IMR-90 (cell line): ENCODE measurements at regions not wholly inside any gene's neighbourhood (a gene's known extent, or its start where the extent isn't known, plus 50 kb on each side); places are given as distances from the start of the nearest gene placed in this dataset.
A peak's percentile ranks its signal among the peaks of the same experiment; 100 is the strongest.

ENCODE experiments used
- ATAC-seq: fragments of 200-7000 bp; cut with Tn5 transposase; 2 replicates; pipeline ENCODE4 v1.9.1; 2020; ENCODE audit warnings: low read depth, mild to moderate bottlenecking, moderate library complexity
- BruUV-seq: library from RNA; stranded (reverse); fragments of 400-500 nt; replicated peaks from 2 replicates; lab custom pipeline; 2021; lab: Mats Ljungman, UMichigan
- CTCF ChIA-PET: fragments of 300-600 bp; formaldehyde crosslinking; extraction: SDS; loops from one replicate; lab custom pipeline; 2021; ENCODE audit warnings: antibody characterized with exemption; lab: Yijun Ruan, JAX
- POLR2A ChIA-PET: fragments of 300-600 bp; sonication (Branson Sonifier 250); formaldehyde crosslinking; loops from one replicate; lab custom pipeline; 2022; ENCODE audit warnings: antibody characterized with exemption; ENCODE audit not compliant: unreplicated experiment; lab: Charles Lee
- DNase-seq: peaks from one replicate; pipeline ENCODE4 v3.0.0; 2013
- H2AFZ ChIP-seq: replicated peaks from 2 replicates; pipeline ENCODE3; 2013; ENCODE audit warnings: low read length, mild to moderate bottlenecking; ENCODE audit not compliant: poor library complexity
- H2AK5ac ChIP-seq: 2 replicates; pipeline ENCODE4 v1.6.1; 2013; ENCODE audit warnings: low read depth, low read length, inconsistent platforms
- H2AK9ac ChIP-seq: replicated peaks from 2 replicates; pipeline ENCODE3; 2013; ENCODE audit warnings: mild to moderate bottlenecking, low read depth, low read length, moderate library complexity; ENCODE audit not compliant: poor library complexity
- H2BK120ac ChIP-seq: 2 replicates; pipeline ENCODE4 v1.6.1; 2013; ENCODE audit warnings: low read depth, low read length, inconsistent platforms
- H2BK15ac ChIP-seq: 3 replicates; pipeline ENCODE4 v1.6.1; 2013; ENCODE audit warnings: low read depth, low read length, inconsistent platforms
- H2BK20ac ChIP-seq: 2 replicates; pipeline ENCODE4 v1.6.1; 2013; ENCODE audit warnings: low read depth, mild to moderate bottlenecking, inconsistent platforms, low read length, moderate library complexity
- H2BK5ac ChIP-seq: 2 replicates; pipeline ENCODE4 v1.6.1; 2013; ENCODE audit warnings: mild to moderate bottlenecking, low read depth, low read length, inconsistent platforms; ENCODE audit not compliant: poor library complexity, severe bottlenecking
- H3K14ac ChIP-seq: replicated peaks from 2 replicates; pipeline ENCODE4 v1.6.1; 2013; ENCODE audit warnings: low read depth, low read length, inconsistent platforms
- H3K18ac ChIP-seq: 2 replicates; pipeline ENCODE4 v1.6.1; 2013; ENCODE audit warnings: low read depth, low read length, control low read depth
- H3K23ac ChIP-seq: 2 replicates; pipeline ENCODE4 v1.6.1; 2013; ENCODE audit warnings: low read depth, low read length, inconsistent platforms
- H3K27ac ChIP-seq: 2 replicates; pipeline ENCODE4 v1.5.1; 2013; ENCODE audit warnings: mild to moderate bottlenecking, control low read depth, low read length; ENCODE audit not compliant: insufficient read depth
- H3K27me3 ChIP-seq: 2 replicates; pipeline ENCODE4 v1.6.1; 2013; ENCODE audit warnings: low read length; ENCODE audit not compliant: control insufficient read depth, insufficient read depth
- H3K36me3 ChIP-seq: 2 replicates; pipeline ENCODE4 v1.6.1; 2013; ENCODE audit warnings: low read length, mixed read lengths; ENCODE audit not compliant: control insufficient read depth, insufficient read depth
- H3K4ac ChIP-seq: 2 replicates; pipeline ENCODE4 v1.6.1; 2013; ENCODE audit warnings: low read depth, low read length, inconsistent platforms
- H3K4me1 ChIP-seq: 2 replicates; pipeline ENCODE4 v1.6.1; 2013; ENCODE audit warnings: low read length, mixed read lengths; ENCODE audit not compliant: control insufficient read depth, insufficient read depth
- H3K4me2 ChIP-seq: 2 replicates; pipeline ENCODE4 v1.6.1; 2013; ENCODE audit warnings: low read depth, mild to moderate bottlenecking, control low read depth, low read length, moderate library complexity
- H3K4me3 ChIP-seq: 2 replicates; pipeline ENCODE4 v1.5.1; 2013; ENCODE audit warnings: low read depth, mild to moderate bottlenecking, control low read depth, low read length, moderate library complexity; ENCODE audit not compliant: insufficient read depth
- H3K56ac ChIP-seq: 2 replicates; pipeline ENCODE4 v1.6.1; 2013; ENCODE audit warnings: low read length, inconsistent platforms; ENCODE audit not compliant: insufficient read depth; ENCODE audit errors: extremely low read depth
- H3K79me1 ChIP-seq, 2 experiments: 2 replicates each; pipeline ENCODE4 v1.6.1; 2013; ENCODE audit warnings: low read length in 2 of 2, inconsistent platforms in 1 of 2, low read depth in 1 of 2
- H3K9ac ChIP-seq: 2 replicates; pipeline ENCODE4 v1.6.1; 2013; ENCODE audit warnings: low read depth, low read length, control low read depth
- H3K9me1 ChIP-seq: 2 replicates; pipeline ENCODE4 v1.6.1; 2013; ENCODE audit warnings: low read length, inconsistent platforms; ENCODE audit not compliant: insufficient read depth
- H3K9me3 ChIP-seq: 2 replicates; pipeline ENCODE4 v1.6.1; 2013; ENCODE audit warnings: low read length; ENCODE audit not compliant: control insufficient read depth, insufficient read depth
- H4K20me1 ChIP-seq: 2 replicates; pipeline ENCODE4 v1.6.1; 2013; ENCODE audit warnings: low read length, inconsistent platforms; ENCODE audit not compliant: insufficient read depth
- H4K5ac ChIP-seq: 2 replicates; pipeline ENCODE4 v1.6.1; 2013; ENCODE audit warnings: mild to moderate bottlenecking, low read depth, low read length, control low read depth
- H4K8ac ChIP-seq, 2 experiments: 2 replicates each; pipeline ENCODE4 v1.6.1; 2013; ENCODE audit warnings: low read depth in 2 of 2, low read length in 2 of 2, control low read depth in 1 of 2, inconsistent platforms in 1 of 2
- H4K91ac ChIP-seq: 2 replicates; pipeline ENCODE4 v1.6.1; 2013; ENCODE audit warnings: low read depth, low read length, inconsistent platforms; ENCODE audit not compliant: insufficient read depth
- CEBPB ChIP-seq: IDR thresholded peaks from 2 replicates; pipeline ENCODE4 v1.6.1; 2012; ENCODE audit warnings: low read depth, low read length, improper control_type of control experiment
- CHD1 ChIP-seq: IDR thresholded peaks from 2 replicates; pipeline ENCODE4 v1.6.1; 2012; ENCODE audit warnings: low read depth, low read length, improper control_type of control experiment
- FOS ChIP-seq: fragments of 150-350 bp; IDR thresholded peaks from 2 replicates; pipeline ENCODE4 v1.6.1; 2016; ENCODE audit warnings: low read depth, low read length
- MAFK ChIP-seq: IDR thresholded peaks from 2 replicates; pipeline ENCODE4 v1.6.1; 2012; ENCODE audit warnings: low read depth, low read length, improper control_type of control experiment
- MAZ ChIP-seq: IDR thresholded peaks from 2 replicates; pipeline ENCODE4 v1.6.1; 2012; ENCODE audit warnings: low read depth, mild to moderate bottlenecking, low read length, improper control_type of control experiment, moderate library complexity, borderline replicate concordance
- WGBS, 2 experiments: methylation state at CpG; one replicate each; pipeline versions ENCODE4 v1.1.5 to v1.1.7; 2013; ENCODE audit warnings: missing lambda C conversion rate in 2 of 2; ENCODE audit not compliant: insufficient read length in 1 of 2; ENCODE audit errors: extremely low coverage in 2 of 2; 5-methylcytosine and 5-hydroxymethylcytosine counted together
- dilution Hi-C: fragments of 300-500 bp; cut with HindIII; formaldehyde crosslinking; loops from one replicate; pipeline ENCODE4 v1.14.3; 2018; ENCODE audit warnings: low sequenced_read_pairs; ENCODE audit not compliant: unreplicated experiment
- in situ Hi-C: fragments of 300-500 bp; cut with MboI; formaldehyde crosslinking; loops from 3 replicates; pipeline ENCODE4 v1.14.3; 2019; ENCODE audit warnings: low sequenced_read_pairs, inconsistent platforms, mixed read lengths
- intact Hi-C: fragments of 100-400 bp; cut with micrococcal nuclease; formaldehyde crosslinking; loops from 2 replicates; pipeline ENCODE4 v1.10.0; 2022

GRCh38 chr10:128774979-128775378 lies 648.8 kb upstream of the MKI67 start:
- H2BK20ac ChIP-seq: no peak overlapping the region
- H2AFZ ChIP-seq: no peak overlapping the region
- H3K27me3 ChIP-seq: no peaks in the 10 kb centered on the region
- H3K4me2 ChIP-seq: no peak overlapping the region
- no peak overlapping the region for H3K4ac ChIP-seq
- no peak overlapping the region for H2AK5ac ChIP-seq
- no peak overlapping the region for H3K56ac ChIP-seq
- H4K5ac ChIP-seq: no peak overlapping the region
- ATAC-seq (no peak), DNase-seq (no peak)
- H4K8ac ChIP-seq: no peak overlapping the region
- intact Hi-C loops: no loop called here
- CTCF ChIA-PET: no interaction called here
- WGBS, 2 experiments: no CpG with 5 or more reads among the region's 1 CpG
- no peak overlapping the region for H2BK15ac ChIP-seq
- no peaks in the 10 kb centered on the region for H3K4me1 ChIP-seq
- H3K9ac ChIP-seq: no peak overlapping the region
- H4K91ac ChIP-seq: no peak overlapping the region
- no peaks in the 10 kb centered on the region for H3K36me3 ChIP-seq
- H3K9me3 ChIP-seq: peaks cover 27% of the 10 kb centered on the region
- H3K14ac ChIP-seq: no peak overlapping the region
- no peak overlapping the region for H2BK5ac ChIP-seq
- dilution Hi-C loops: no loop called here
- no peaks in the 10 kb centered on the region for H3K9me1 ChIP-seq
- in situ Hi-C loops: no loop called here
- TF ChIP-seq CHD1: no peak
- no peak for TF ChIP-seq FOS
- TF ChIP-seq MAZ: no peak
- TF ChIP-seq CEBPB: peak; percentile 54; the same call in 1 of the 2 replicates
- no peak for TF ChIP-seq MAFK
- no TSS peak for BruUV-seq
- no peak overlapping the region for H3K4me3 ChIP-seq
- H2AK9ac ChIP-seq: no peak overlapping the region
- no peak overlapping the region for H3K18ac ChIP-seq
- no peak overlapping the region for H3K27ac ChIP-seq
- no peak overlapping the region for H2BK120ac ChIP-seq
- H4K20me1 ChIP-seq: no peaks in the 10 kb centered on the region
- POLR2A ChIA-PET: no interaction called here
- H3K23ac ChIP-seq: no peak overlapping the region
- no peaks in the 10 kb centered on the region for H3K79me1 ChIP-seq
